Left ventricle myocardium inferior (tissue), 1 donor: ENCODE measurements at regions not wholly inside any gene's neighbourhood (a gene's known extent, or its start where the extent isn't known, plus 50 kb on each side); places are given as distances from the start of the nearest gene placed in this dataset.

Experiments
- DNase-seq: peaks from one replicate; pipeline ENCODE4 v3.0.0-alpha.2; 2020
- H3K27ac ChIP-seq: fragments of 200-600 bp; replicated peaks from 2 replicates; pipeline ENCODE4 v1.8.0; 2021
- H3K27me3 ChIP-seq: fragments of 200-600 bp; 2 replicates; pipeline ENCODE4 v1.8.0; 2021; ENCODE audit warnings: low read depth
- H3K36me3 ChIP-seq: fragments of 200-600 bp; 2 replicates; pipeline ENCODE4 v1.8.0; 2021
- H3K4me1 ChIP-seq: fragments of 200-600 bp; 2 replicates; pipeline ENCODE4 v1.8.0; 2021
- H3K4me3 ChIP-seq: fragments of 200-600 bp; 2 replicates; pipeline ENCODE4 v1.8.0; 2021; ENCODE audit warnings: mild to moderate bottlenecking, moderate library complexity
- H3K9me3 ChIP-seq: fragments of 200-600 bp; replicated peaks from 2 replicates; pipeline ENCODE4 v1.8.0; 2021
- intact Hi-C: fragments of 100-400 bp; cut with micrococcal nuclease; formaldehyde crosslinking; loops from one replicate; pipeline ENCODE4 v1.11.0; 2022
- TF ChIP-seq, protein P1 (sequence below): fragments of 200-600 bp; IDR thresholded peaks from 2 replicates; pipeline ENCODE4 v1.8.0; 2021; ENCODE audit warnings: antibody characterized with exemption, mild to moderate bottlenecking, borderline replicate concordance
- donor health status: DM: no; HTN: yes; CAD: no; lungs with severe emphysema.

DNA sequence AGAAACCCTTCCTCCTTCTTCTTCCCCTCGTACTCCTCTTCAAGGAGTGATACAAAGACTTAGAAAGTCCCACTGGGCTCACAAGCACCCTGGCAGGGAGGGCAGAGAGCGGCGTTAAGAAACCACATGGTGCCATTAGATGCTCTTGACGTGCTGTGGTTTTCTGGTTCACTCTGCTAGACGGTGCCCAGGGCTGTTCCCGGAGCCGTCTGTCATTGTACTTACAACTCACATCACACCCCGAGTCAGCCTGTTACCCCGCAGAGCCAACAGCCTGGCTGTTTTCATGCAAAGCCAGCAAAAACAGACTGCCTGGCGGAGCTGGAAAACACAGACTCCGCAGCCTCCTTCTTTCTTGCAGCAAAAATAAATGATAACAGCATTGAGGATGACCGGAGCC lies 232.6 kb upstream of the TBX3 start:
- intact Hi-C loops: no loop called here
- Histone ChIP-seq H3K36me3 (no peaks in the 10 kb centered on the region), H3K4me1 (peaks cover 14% of the 10 kb centered on the region), H3K4me3 (no peak overlapping the region), H3K27ac (no peak overlapping the region), H3K9me3 (peaks cover 11% of the 10 kb centered on the region), H3K27me3 (no peaks in the 10 kb centered on the region)
- TF ChIP-seq, protein P1, sequence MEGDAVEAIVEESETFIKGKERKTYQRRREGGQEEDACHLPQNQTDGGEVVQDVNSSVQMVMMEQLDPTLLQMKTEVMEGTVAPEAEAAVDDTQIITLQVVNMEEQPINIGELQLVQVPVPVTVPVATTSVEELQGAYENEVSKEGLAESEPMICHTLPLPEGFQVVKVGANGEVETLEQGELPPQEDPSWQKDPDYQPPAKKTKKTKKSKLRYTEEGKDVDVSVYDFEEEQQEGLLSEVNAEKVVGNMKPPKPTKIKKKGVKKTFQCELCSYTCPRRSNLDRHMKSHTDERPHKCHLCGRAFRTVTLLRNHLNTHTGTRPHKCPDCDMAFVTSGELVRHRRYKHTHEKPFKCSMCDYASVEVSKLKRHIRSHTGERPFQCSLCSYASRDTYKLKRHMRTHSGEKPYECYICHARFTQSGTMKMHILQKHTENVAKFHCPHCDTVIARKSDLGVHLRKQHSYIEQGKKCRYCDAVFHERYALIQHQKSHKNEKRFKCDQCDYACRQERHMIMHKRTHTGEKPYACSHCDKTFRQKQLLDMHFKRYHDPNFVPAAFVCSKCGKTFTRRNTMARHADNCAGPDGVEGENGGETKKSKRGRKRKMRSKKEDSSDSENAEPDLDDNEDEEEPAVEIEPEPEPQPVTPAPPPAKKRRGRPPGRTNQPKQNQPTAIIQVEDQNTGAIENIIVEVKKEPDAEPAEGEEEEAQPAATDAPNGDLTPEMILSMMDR: no peak
- DNase-seq: no peak

DNA sequence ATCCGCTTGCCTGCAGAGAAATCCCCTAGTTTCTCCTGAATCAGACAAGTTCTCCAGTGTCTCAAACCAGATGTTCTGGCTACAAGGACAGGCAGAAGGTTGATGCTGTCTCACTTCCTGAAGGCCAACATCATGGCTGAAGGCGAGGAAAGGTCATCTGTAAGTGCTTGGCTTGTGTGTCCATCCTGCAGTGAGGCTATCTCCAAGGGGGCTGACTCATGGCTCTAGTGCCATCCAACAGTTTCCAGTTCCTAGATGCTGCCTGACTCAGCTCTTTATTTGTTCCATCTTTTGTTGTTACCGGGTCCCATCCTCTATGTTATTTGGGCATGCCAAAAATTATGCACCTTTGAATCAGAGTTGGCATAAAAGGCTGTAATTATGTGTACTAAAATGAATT lies 232.1 kb upstream of the TBX3 start:
- Histone ChIP-seq H3K4me3 (no peak overlapping the region), H3K9me3 (peaks cover 10% of the 10 kb centered on the region), H3K27ac (no peak overlapping the region), H3K27me3 (no peaks in the 10 kb centered on the region), H3K4me1 (peaks cover 10% of the 10 kb centered on the region), H3K36me3 (no peaks in the 10 kb centered on the region)
- intact Hi-C loops: no loop called here
- TF ChIP-seq, protein P1: no peak
- DNase-seq: no peak

DNA sequence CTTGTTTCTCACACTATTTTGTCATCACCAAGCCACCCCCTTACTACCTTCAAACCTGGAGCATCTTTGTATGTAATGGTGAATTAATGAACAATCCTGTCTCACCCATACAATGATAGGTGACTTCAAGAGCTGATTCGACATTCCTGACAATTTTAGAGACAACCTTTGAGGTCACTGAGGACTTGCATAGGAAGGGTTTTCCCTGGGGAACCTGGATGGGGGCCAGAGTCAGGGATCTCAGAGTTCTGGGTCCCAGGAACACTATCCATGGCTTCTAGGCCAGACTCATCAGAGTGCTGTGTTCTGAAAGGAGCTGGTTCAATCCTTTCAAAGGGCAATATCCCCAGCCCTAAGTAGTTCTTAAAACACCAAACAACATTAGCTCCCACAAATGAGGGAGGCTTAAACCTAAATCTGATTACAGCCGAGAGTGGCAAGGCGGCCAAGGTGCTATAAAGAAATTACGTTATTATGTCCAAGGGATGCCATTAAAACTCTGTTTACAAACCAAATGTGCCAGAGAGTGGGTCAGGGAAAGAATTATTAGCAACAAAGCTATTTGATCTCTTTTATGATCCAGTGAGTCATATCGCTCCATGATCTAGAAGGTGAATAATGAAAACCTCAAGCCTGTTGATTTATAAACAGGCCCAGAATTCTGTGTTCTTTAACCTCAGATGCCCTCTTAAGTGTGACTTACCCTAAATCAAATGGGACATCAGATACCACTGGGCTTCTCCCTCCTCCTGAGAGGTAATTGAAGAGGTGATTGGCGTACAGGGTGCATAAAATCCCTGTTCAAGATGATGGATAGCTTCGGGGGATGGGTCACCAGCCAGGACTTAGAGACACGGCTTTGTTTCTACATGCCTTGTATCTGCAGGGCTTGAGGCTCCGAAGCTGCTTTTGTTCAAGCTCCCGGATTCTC lies 230.2 kb upstream of the TBX3 start:
- H3K36me3 ChIP-seq: no peaks in the 10 kb centered on the region
- H3K4me3 ChIP-seq: no peak overlapping the region
- H3K4me1 ChIP-seq: no peaks in the 10 kb centered on the region
- intact Hi-C loops: no loop called here
- TF ChIP-seq, protein P1: no peak
- H3K27ac ChIP-seq: no peak overlapping the region
- peaks cover 15% of the 10 kb centered on the region for H3K27me3 ChIP-seq
- H3K9me3 ChIP-seq: peaks cover 10% of the 10 kb centered on the region
- DNase-seq: no peak

DNA sequence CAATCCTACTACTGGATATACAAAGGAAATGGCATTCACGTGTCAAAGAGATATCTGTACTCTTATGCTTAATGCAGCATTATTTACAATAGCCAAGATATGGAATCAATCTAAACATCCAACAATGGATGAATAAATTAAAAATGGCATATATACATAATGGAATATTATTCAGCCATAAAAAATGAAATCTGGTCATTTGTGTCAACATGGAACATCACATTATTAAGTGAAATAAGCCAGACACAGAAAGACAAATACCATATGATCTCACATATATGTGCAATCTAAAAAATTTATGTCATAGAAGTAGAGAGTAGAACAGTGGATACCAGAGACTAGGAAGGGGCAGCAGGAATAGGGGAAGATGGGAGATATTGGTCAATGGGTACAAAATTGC lies 228.8 kb upstream of the TBX3 start:
- Histone ChIP-seq H3K27ac (no peak overlapping the region), H3K4me3 (no peak overlapping the region), H3K4me1 (no peaks in the 10 kb centered on the region), H3K36me3 (no peaks in the 10 kb centered on the region), H3K27me3 (peaks cover 21% of the 10 kb centered on the region), H3K9me3 (peaks cover 2% of the 10 kb centered on the region)
- no peak for DNase-seq
- TF ChIP-seq, protein P1: no peak
- intact Hi-C loops: no loop called here

DNA sequence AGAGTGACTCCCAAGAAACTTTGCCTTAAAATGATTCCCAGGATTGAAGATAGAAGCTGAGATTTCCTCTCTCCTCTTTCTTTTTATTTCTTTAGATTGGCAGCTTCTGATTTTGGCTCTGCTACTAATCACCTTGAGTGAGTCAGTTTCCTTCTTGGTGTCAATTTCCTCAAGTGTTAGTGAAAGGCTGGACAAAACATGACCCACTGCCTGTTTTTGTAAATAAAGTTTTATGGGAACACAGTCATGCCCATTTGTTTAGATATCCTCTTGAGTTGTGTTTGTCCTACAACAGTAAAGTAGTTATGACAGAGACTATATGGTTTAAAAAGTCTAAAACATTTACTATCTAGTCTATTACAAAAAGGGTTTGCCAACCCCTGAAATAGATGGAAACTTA lies 227.2 kb upstream of the TBX3 start:
- H3K4me3 ChIP-seq: no peak overlapping the region
- intact Hi-C loops: no loop called here
- no peaks in the 10 kb centered on the region for H3K36me3 ChIP-seq
- TF ChIP-seq, protein P1: no peak
- peaks cover 2% of the 10 kb centered on the region for H3K9me3 ChIP-seq
- no peak overlapping the region for H3K27ac ChIP-seq
- H3K27me3 ChIP-seq: peaks cover 21% of the 10 kb centered on the region
- no peak for DNase-seq
- H3K4me1 ChIP-seq: no peaks in the 10 kb centered on the region
